ENCODE measurements at regions not wholly inside any gene's neighbourhood (a gene's known extent, or its start where the extent isn't known, plus 50 kb on each side); places are given as distances from the start of the nearest gene placed in this dataset.

DNA sequence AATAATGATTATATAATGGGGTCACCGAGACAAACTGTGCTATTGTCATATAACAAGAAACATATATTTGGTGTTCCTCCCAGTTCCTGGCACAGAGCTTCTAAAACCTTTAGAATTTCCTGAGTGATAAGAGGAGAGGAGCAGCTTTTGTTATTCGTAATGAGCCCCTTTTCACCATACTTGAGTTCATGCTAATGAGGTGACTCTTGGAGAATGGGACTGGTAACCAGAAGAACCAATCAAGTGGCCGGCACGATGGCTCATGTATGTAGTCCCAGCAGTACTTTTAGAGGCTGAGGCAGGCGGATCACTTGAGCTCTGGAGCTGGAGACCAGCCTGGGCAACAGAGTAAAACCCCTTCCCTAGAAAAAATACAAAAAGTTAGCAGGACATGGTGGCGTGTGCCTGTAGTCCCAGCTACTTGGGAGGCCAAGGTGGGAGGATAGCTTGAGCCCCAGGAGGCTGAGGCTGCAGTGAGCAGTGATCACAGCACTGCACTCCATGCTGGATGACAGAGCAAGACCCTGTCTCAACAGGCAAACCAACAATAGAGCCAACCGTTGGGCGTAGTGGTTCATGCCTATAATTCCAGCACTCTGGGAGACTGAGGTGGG is 62.7 kb upstream of the FTH1 start:
- DNase-seq (ENCODE audit: low spot score): no peak

DNA sequence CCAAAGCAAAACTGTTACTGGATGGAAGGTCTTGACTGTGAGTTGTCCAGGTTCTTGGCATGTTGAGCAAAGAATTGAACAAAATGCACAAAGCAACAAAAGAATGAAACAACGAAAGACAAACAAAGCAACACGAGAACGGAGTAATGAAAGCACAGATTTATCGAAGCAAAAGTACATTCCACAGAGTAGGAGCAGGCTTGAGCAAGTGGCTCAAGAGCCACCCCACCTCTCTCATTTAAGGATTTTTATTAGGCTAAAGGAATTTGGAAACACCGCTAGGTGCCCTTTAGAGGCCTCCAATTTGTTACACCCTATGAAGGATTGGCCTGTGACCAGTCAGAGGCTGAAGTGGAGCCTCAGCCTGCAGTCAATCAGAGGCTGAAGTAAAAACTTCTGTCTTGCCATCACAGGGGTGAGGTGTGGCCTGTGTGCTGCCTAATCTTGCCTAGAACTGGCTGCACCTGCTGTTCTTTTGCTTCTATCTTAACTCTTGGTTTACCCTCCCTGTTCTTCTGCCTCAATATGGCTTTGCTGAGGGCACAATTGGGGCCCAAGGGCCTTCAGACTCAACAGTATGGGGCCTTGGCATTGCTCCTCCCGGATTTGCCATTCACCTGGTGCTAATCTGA is 59.4 kb upstream of the FTH1 start:
- no peak for DNase-seq (ENCODE audit: low spot score)

DNA sequence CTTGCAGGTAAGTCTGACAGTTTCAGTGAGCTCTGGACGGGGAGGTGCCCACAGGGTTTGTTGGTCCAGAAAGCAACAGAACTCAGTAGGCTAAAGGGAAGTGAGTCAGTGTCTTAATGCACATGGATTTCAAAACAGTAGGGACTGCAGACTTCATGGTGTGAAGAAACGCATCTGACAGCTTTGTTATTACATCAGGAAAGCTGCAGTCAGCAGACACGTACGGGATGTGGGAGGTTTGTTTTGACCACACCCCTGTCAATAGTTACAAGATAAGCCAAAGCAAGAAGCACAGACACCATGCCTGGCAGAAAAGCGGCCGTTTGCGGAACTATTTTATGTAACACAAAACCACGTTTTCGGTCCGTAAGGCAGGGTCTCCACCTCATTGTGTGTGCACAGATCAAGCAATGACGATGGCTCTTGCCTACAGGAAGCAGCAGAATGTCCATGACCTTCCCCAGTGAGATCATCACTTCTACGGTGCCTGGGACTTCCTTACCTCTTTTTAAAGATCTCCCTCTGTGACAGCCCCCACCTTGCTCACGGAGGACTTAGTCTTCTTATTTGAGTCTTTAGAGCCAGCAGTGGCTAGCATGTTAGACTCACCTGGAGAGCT is 58.2 kb upstream of the FTH1 start:
- no peak for DNase-seq (ENCODE audit: low spot score)

DNA sequence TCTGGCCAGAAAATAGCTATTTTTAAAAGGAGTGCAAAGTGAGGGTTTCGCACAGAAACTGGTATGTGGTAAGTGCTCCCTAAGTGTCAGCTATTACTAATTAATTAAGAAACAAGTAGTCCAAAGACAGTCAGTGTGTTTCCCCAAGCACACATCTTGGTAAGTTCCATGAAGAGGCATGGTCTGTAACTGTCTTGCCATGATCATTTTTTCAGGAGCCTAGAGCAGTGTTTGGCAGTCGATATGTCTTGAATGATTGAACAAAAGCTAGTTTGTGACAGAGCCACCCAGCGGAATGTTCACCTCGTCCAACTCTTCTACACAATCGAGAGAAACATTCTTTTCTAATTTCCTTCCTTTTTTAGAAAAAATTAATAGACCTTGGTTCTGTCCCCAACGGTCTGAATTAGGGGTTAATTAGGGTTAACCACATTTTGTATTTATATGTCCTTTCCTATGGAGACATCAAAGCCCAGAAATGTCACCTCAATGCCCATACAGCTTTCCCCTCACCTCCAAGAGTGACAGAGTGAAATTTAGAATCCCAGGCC is 57.6 kb upstream of the FTH1 start:
- no peak for DNase-seq (ENCODE audit: low spot score)

DNA sequence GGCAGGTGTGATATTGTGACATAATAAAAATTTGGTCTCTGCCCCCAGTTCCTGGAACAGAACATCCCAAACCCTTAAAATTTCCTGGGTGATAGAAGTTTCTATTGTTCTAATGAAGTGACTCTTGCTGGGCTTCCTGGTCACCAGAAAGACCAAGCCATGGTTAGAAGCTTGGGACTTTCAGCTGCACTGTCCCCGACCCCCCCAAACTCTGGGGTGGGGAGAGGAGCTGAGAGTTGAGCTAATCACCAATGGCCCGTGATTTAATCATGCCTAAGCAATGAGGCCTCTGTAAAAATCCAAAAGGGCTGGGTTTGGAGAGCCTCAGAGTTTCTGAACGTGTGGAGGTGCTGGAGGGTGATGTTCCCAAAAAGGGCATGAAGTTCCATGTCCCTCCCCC is 54.8 kb upstream of the FTH1 start:
- DNase-seq (ENCODE audit: low spot score): no peak

DNA sequence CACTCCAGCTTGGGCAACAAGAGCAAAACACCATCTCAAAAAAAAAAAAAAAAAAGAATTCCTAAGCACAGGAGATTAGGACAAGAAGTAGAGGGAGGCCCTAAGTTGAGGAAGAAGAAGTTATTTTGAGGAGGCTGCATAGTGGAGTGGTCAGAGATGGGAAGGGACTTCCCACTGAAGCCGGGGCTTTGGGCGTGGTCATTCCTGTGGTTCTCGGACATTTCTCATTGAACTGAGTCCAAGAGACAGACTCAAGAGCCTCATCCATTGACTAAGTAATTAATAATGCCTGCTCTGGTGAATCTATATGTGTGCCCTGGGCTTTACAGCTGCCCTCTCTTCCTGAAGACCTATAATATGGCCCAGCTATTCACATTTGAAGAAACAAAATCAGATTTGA is 53.2 kb upstream of the FTH1 start:
- DNase-seq (ENCODE audit: low spot score): no peak

DNA sequence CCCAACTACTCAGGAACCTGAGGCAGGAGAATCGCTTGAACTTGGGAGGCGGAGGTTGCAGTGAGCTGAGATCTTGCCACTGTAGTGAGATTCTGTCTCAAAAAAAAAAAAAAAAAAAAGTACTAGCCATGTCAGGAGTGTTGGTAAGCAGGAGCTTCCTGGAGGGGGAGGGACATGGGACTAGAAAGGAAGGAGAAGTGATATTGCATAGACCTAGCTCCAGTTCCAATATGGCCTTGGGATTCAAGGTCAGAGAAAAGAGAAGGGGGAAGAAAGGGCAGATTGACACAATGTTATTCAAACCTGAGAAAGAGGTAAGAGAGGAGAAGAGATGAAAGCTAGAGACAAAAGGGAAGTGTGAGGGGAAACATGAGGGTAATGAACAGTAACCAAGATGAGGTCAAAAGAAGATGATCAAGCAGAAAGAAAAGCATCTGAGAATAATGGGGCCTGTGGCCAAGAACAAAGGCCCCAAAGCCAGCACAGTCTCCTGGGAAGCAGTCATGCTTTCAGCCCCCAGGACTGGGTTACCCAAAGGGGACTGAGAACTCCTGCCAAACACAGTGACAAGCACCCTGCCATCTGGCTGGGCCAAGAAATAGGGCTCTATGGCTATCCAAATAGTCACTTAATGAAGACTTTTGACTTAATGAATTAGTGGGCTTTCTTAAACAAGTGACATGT is 51.7 kb upstream of the FTH1 start:
- DNase-seq (ENCODE audit: low spot score): no peak

DNA sequence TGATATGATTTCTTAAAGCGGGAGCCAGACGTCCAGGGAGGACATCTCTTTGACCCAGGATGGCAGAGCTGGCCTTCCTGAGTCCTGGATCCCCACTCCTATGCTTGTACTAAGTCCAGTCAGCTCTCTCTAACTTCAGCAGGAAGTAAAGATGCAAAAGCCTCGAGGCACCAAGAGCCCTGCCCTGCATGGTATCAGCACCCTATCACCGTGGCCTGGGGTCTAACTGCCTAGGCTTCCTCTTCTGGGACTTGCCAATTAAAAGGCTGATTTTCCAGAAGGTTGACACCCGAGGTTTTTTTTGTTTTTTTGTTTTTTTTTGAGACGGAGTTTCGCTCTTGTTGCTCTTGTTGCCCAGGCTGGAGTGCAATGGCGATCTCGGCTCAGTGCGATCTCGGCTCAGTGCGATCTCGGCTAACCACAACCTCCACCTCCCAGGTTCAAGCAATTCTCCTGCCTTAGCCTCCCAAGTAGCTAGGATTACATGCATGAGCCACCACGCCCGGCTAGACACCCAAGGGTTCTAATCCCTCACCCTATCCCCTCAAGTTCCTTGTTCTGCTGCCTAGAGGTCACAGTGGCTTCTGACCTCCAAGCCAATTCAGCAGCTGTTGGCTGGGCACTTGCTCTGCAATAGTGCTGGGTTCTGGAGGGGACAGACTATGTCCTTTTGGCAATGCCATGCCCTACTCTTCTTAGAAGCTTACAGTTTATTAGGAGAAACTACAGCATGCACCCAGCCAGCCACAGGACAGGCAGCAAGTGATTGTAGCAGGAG is 50.6 kb upstream of the FTH1 start:
- DNase-seq (ENCODE audit: low spot score): no peak

Small RNA genes in the stretch of these regions (small RNA-seq; reads per million reads assigned to genes)
- gene AP003733.2: 0 reads per million in 2 experiments

Data from SK-N-DZ (cell line).